Colonic mucosa (tissue), 4 donors: ENCODE measurements at regions not wholly inside any gene's neighbourhood (a gene's known extent, or its start where the extent isn't known, plus 50 kb on each side); places are given as distances from the start of the nearest gene placed in this dataset.

Experiments used
- DNase-seq: peaks from one replicate; pipeline ENCODE4 v3.0.0-alpha.2; 2020
- H3K27ac ChIP-seq: fragments of 200-600 bp; one replicate; pipeline ENCODE4 v1.8.0; 2021
- H3K27me3 ChIP-seq: fragments of 200-600 bp; one replicate; pipeline ENCODE4 v1.8.0; 2021
- H3K36me3 ChIP-seq: fragments of 200-600 bp; one replicate; pipeline ENCODE4 v1.8.0; 2021
- H3K4me1 ChIP-seq: fragments of 200-600 bp; one replicate; pipeline ENCODE4 v1.8.0; 2021; ENCODE audit warnings: mild to moderate bottlenecking
- H3K4me3 ChIP-seq: fragments of 200-600 bp; one replicate; pipeline ENCODE4 v1.8.0; 2021
- H3K9ac ChIP-seq, 2 donors: one replicate each; pipeline ENCODE4 v1.7.0; 2013; ENCODE audit warnings: control low read depth in 2 of 2, low read depth in 2 of 2, low read length in 2 of 2
- H3K9me3 ChIP-seq: fragments of 200-600 bp; one replicate; pipeline ENCODE4 v1.8.0; 2021
- CTCF ChIP-seq: fragments of 200-600 bp; IDR thresholded peaks from one replicate; pipeline ENCODE4 v1.8.0; 2022; ENCODE audit warnings: antibody characterized with exemption, mild to moderate bottlenecking
- intact Hi-C: fragments of 100-400 bp; cut with DNase I; formaldehyde crosslinking; loops from one replicate; pipeline ENCODE4 v1.14.1; 2022
- donor health status: healthy.
- donor health status: DM: no; HTN: no; CAD: no.
- donor health status: DM: no; HTN: no; CAD: no.

- H3K27ac ChIP-seq = no peak overlapping the region
- no peaks in the 10 kb centered on the region for H3K4me1 ChIP-seq
- no peak for TF ChIP-seq CTCF
- no peaks in the 10 kb centered on the region for H3K36me3 ChIP-seq
- no peak overlapping the region for H3K4me3 ChIP-seq
- H3K27me3 ChIP-seq = no peaks in the 10 kb centered on the region
- no peak overlapping the region for H3K9ac ChIP-seq
- intact Hi-C loops = no loop called here
- no peaks in the 10 kb centered on the region for H3K9me3 ChIP-seq
- no peak for DNase-seq
These were observed 195.0 kb downstream of the ZNF326 start for GRCh38 chr1:90189889-90190288.

GRCh38 chr1:90187323-90187585, 192.3 kb downstream of the ZNF326 start:
- Histone ChIP-seq H3K27me3 (no peaks in the 10 kb centered on the region), H3K27ac (no peak overlapping the region), H3K4me1 (no peaks in the 10 kb centered on the region), H3K9ac (no peak overlapping the region), H3K4me3 (no peak overlapping the region), H3K36me3 (no peaks in the 10 kb centered on the region), H3K9me3 (no peaks in the 10 kb centered on the region)
- DNase-seq = no peak
- intact Hi-C loops = no loop called here
- TF ChIP-seq CTCF = no peak

- DNase-seq = no peak
- intact Hi-C loops = no loop called here
- H3K9ac ChIP-seq = no peak overlapping the region
- no peak overlapping the region for H3K27ac ChIP-seq
- no peaks in the 10 kb centered on the region for H3K36me3 ChIP-seq
- no peak for TF ChIP-seq CTCF
- H3K27me3 ChIP-seq = no peaks in the 10 kb centered on the region
- no peaks in the 10 kb centered on the region for H3K9me3 ChIP-seq
- H3K4me3 ChIP-seq = no peak overlapping the region
- no peaks in the 10 kb centered on the region for H3K4me1 ChIP-seq
These were observed 191.8 kb downstream of the ZNF326 start for GRCh38 chr1:90186506-90187322.

- no peak for DNase-seq
- no peak for TF ChIP-seq CTCF
These were observed 181.6 kb downstream of the ZNF326 start for GRCh38 chr1:90176530-90176929.

GRCh38 chr1:90175490-90176167, 180.7 kb downstream of the ZNF326 start:
- DNase-seq = no peak
- Histone ChIP-seq H3K4me1 (no peaks in the 10 kb centered on the region), H3K9me3 (no peaks in the 10 kb centered on the region), H3K9ac (no peak overlapping the region), H3K4me3 (no peak overlapping the region), H3K27ac (no peak overlapping the region), H3K27me3 (no peaks in the 10 kb centered on the region), H3K36me3 (no peaks in the 10 kb centered on the region)
- no peak for TF ChIP-seq CTCF
- intact Hi-C loops = no loop called here

More at GRCh38 chr1:90176530-90176929, 181.6 kb downstream of the ZNF326 start:
- no peaks in the 10 kb centered on the region for H3K4me1 ChIP-seq
- no peak overlapping the region for H3K27ac ChIP-seq
- no peak overlapping the region for H3K4me3 ChIP-seq
- H3K36me3 ChIP-seq = no peaks in the 10 kb centered on the region
- intact Hi-C loops = no loop called here
- H3K9ac ChIP-seq = no peak overlapping the region
- H3K9me3 ChIP-seq = no peaks in the 10 kb centered on the region
- no peaks in the 10 kb centered on the region for H3K27me3 ChIP-seq
